ENCODE measurements at regions not wholly inside any gene's neighbourhood (a gene's known extent, or its start where the extent isn't known, plus 50 kb on each side); places are given as distances from the start of the nearest gene placed in this dataset.

GRCh38 chr3:5861151-5861550 lies 673.6 kb downstream of the EDEM1 start:
- TF ChIP-seq CTCF (IDR thresholded peaks at IDR 0.05; ENCODE audit: insufficient read depth, low read length, poor library complexity, severe bottlenecking), result no peak
- Histone ChIP-seq H3K27me3 (ENCODE audit: control insufficient read depth, insufficient read depth, low read length) (no peaks in the 10 kb centered on the region), H3K36me3 (ENCODE audit: control insufficient read depth, insufficient read depth, low read length) (no peaks in the 10 kb centered on the region), H3K4me3 (ENCODE audit: low read depth, low read length) (no peak overlapping the region)
- no peak for DNase-seq (ENCODE audit: low read depth)

GRCh38 chr3:5874931-5875341 lies 687.4 kb downstream of the EDEM1 start:
- H3K4me3 ChIP-seq (ENCODE audit: low read depth, low read length), result no peak overlapping the region
- DNase-seq (ENCODE audit: low read depth), result no peak
- no peaks in the 10 kb centered on the region for H3K36me3 ChIP-seq (ENCODE audit: control insufficient read depth, insufficient read depth, low read length)
- no peaks in the 10 kb centered on the region for H3K27me3 ChIP-seq (ENCODE audit: control insufficient read depth, insufficient read depth, low read length)
- TF ChIP-seq CTCF (IDR thresholded peaks at IDR 0.05; ENCODE audit: insufficient read depth, low read length, poor library complexity, severe bottlenecking), result no peak

GRCh38 chr3:5888851-5889250 lies 701.3 kb downstream of the EDEM1 start:
- Histone ChIP-seq H3K4me3 (ENCODE audit: low read depth, low read length) (no peak overlapping the region), H3K27me3 (ENCODE audit: control insufficient read depth, insufficient read depth, low read length) (no peaks in the 10 kb centered on the region), H3K36me3 (ENCODE audit: control insufficient read depth, insufficient read depth, low read length) (no peaks in the 10 kb centered on the region)
- no peak for DNase-seq (ENCODE audit: low read depth)
- no peak for TF ChIP-seq CTCF (IDR thresholded peaks at IDR 0.05; ENCODE audit: insufficient read depth, low read length, poor library complexity, severe bottlenecking)

GRCh38 chr3:5889374-5889773 lies 701.9 kb downstream of the EDEM1 start:
- Histone ChIP-seq H3K4me3 (ENCODE audit: low read depth, low read length) (no peak overlapping the region), H3K36me3 (ENCODE audit: control insufficient read depth, insufficient read depth, low read length) (no peaks in the 10 kb centered on the region), H3K27me3 (ENCODE audit: control insufficient read depth, insufficient read depth, low read length) (no peaks in the 10 kb centered on the region)
- no peak for DNase-seq (ENCODE audit: low read depth)
- TF ChIP-seq CTCF (IDR thresholded peaks at IDR 0.05; ENCODE audit: insufficient read depth, low read length, poor library complexity, severe bottlenecking), result no peak

- H3K27me3 ChIP-seq (ENCODE audit: control insufficient read depth, insufficient read depth, low read length), result no peaks in the 10 kb centered on the region
- no peak for TF ChIP-seq CTCF (IDR thresholded peaks at IDR 0.05; ENCODE audit: insufficient read depth, low read length, poor library complexity, severe bottlenecking)
- H3K36me3 ChIP-seq (ENCODE audit: control insufficient read depth, insufficient read depth, low read length), result no peaks in the 10 kb centered on the region
- no peak overlapping the region for H3K4me3 ChIP-seq (ENCODE audit: low read depth, low read length)
- DNase-seq (ENCODE audit: low read depth), result peak; percentile 1
Observed at GRCh38 chr3:5891711-5892110, 704.2 kb downstream of the EDEM1 start.

- TF ChIP-seq CTCF (IDR thresholded peaks at IDR 0.05; ENCODE audit: insufficient read depth, low read length, poor library complexity, severe bottlenecking), result no peak
- Histone ChIP-seq H3K4me3 (ENCODE audit: low read depth, low read length) (no peak overlapping the region), H3K36me3 (ENCODE audit: control insufficient read depth, insufficient read depth, low read length) (no peaks in the 10 kb centered on the region), H3K27me3 (ENCODE audit: control insufficient read depth, insufficient read depth, low read length) (no peaks in the 10 kb centered on the region)
- DNase-seq (ENCODE audit: low read depth), result no peak
Observed at GRCh38 chr3:5898106-5898505, 710.6 kb downstream of the EDEM1 start.
